ENCODE measurements at regions not wholly inside any gene's neighbourhood (a gene's known extent, or its start where the extent isn't known, plus 50 kb on each side); places are given as distances from the start of the nearest gene placed in this dataset.
"Not testable (repeated sequence)": the region's sequence is repeated elsewhere in the genome, so short reads cannot be mapped to it uniquely, and the experiment has no call there.

- TF ChIP-seq CTCF (conservative IDR thresholded peaks at IDR 0.05; ENCODE audit: low read depth, low read length); CHD1 (IDR thresholded peaks at IDR 0.05; ENCODE audit: low read depth, low read length); FOS (IDR thresholded peaks at IDR 0.05; ENCODE audit: low read depth, low read length): not testable (repeated sequence)
Measured at GRCh38 chr7:51839130-51839529, 522.5 kb upstream of the COBL start.
